K562 (cell line): ENCODE measurements at regions not wholly inside any gene's neighbourhood (a gene's known extent, or its start where the extent isn't known, plus 50 kb on each side); places are given as distances from the start of the nearest gene placed in this dataset.
A peak's percentile ranks its signal among the peaks of the same experiment; 100 is the strongest.

Experiments
- ATAC-seq: fragments of 200-7000 bp; cut with Tn5 transposase; 3 replicates; pipeline ENCODE4 v1.9.1; 2020; ENCODE audit warnings: moderate library complexity
- BruUV-seq: library from RNA; stranded (reverse); fragments of 400-500 nt; replicated peaks from 2 replicates; lab custom pipeline; 2021; lab: Mats Ljungman, UMichigan
- CTCF ChIA-PET: fragments of 300-600 bp; formaldehyde crosslinking; extraction: SDS; loops from one replicate; lab custom pipeline; 2021; ENCODE audit warnings: low intra/inter-chr PET ratio; lab: Yijun Ruan, JAX
- POLR2A ChIA-PET: fragments of 300-600, 350-650 bp; sonication (Branson Sonifier 250); formaldehyde crosslinking; extraction: SDS; loops from one replicate; lab custom pipeline; 2021; ENCODE audit warnings: antibody characterized with exemption, inconsistent platforms; lab: Yijun Ruan, JAX
- DNase-seq, 4 experiments: peaks; one replicate each; pipeline versions ENCODE4 v3.0.0 to v3.0.0-alpha.2; 2011 to 2018; ENCODE audit warnings: low spot score in 3 of 4, mixed read lengths in 3 of 4; ENCODE audit errors: extremely low read depth in 1 of 4
- FAIRE-seq: peaks from 2 replicates; lab custom pipeline; 2011; peaks lifted over from hg19 to GRCh38; lab: Jason Lieb, UNC
- H2AFZ ChIP-seq: 2 replicates; pipeline ENCODE4 v1.6.0; 2011; ENCODE audit warnings: low read depth, low read length, control low read depth, inconsistent platforms
- H3K27ac ChIP-seq: fragments of 200-600 bp; 3 replicates; pipeline ENCODE4 v1.8.0; 2011; ENCODE audit warnings: low read depth, mild to moderate bottlenecking, control low read depth, inconsistent platforms, low read length, moderate library complexity, mixed read lengths; ENCODE audit errors: extremely low read depth
- H3K27me3 ChIP-seq, 2 experiments: fragments of 300-600 bp in 1 of 2; 2 replicates in 1 of 2; 3 replicates in 1 of 2; pipeline versions ENCODE4 v1.6.0 to v1.8.0; 2011; ENCODE audit warnings: inconsistent platforms in 2 of 2, low read length in 2 of 2, mild to moderate bottlenecking in 1 of 2, mixed read lengths in 1 of 2, moderate library complexity in 1 of 2; ENCODE audit not compliant: control insufficient read depth in 2 of 2, insufficient read depth in 2 of 2
- H3K36me3 ChIP-seq: fragments of 300-600 bp; 3 replicates; pipeline ENCODE4 v1.8.0; 2011; ENCODE audit warnings: mild to moderate bottlenecking, low read length, inconsistent platforms; ENCODE audit not compliant: control insufficient read depth, insufficient read depth
- H3K4me1 ChIP-seq, 2 experiments: fragments of 200-600 bp in 1 of 2; replicated peaks in 1 of 2; 2 replicates in 1 of 2; 3 replicates in 1 of 2; pipeline versions ENCODE4 v1.5.1 to v1.8.0; 2011; ENCODE audit warnings: inconsistent platforms in 2 of 2, low read length in 2 of 2, mild to moderate bottlenecking in 1 of 2, mixed read lengths in 1 of 2, moderate library complexity in 1 of 2; ENCODE audit not compliant: control insufficient read depth in 2 of 2, insufficient read depth in 2 of 2
- H3K4me2 ChIP-seq: 2 replicates; pipeline ENCODE4 v1.6.1; 2011; ENCODE audit warnings: low read length, control low read depth, inconsistent platforms, mixed read lengths; ENCODE audit not compliant: insufficient read depth
- H3K4me3 ChIP-seq: fragments of 200-600 bp; sonication (generic), shearing (Covaris generic); 2 replicates; pipeline ENCODE4 v1.5.1; 2016; ENCODE audit warnings: control low read depth, inconsistent platforms
- H3K79me2 ChIP-seq: fragments of 200-600 bp; 3 replicates; pipeline ENCODE4 v1.8.0; 2011; ENCODE audit warnings: low read length, inconsistent platforms; ENCODE audit not compliant: control insufficient read depth, insufficient read depth
- H3K9ac ChIP-seq, 2 experiments: 2 replicates each; pipeline versions ENCODE4 v1.6.0 to v1.6.1; 2011; ENCODE audit warnings: low read depth in 2 of 2, low read length in 2 of 2, control low read depth in 1 of 2, inconsistent platforms in 1 of 2, mild to moderate bottlenecking in 1 of 2, mixed read lengths in 1 of 2; ENCODE audit not compliant: insufficient read depth in 1 of 2
- H3K9me1 ChIP-seq: one replicate; pipeline ENCODE4 v1.6.0; 2011; ENCODE audit warnings: inconsistent platforms, mild to moderate bottlenecking, low read length, moderate library complexity; ENCODE audit not compliant: control insufficient read depth, insufficient read depth
- H3K9me3 ChIP-seq: replicated peaks from 2 replicates; pipeline ENCODE4 v1.5.1; 2011; ENCODE audit warnings: low read depth, low read length, inconsistent platforms; ENCODE audit not compliant: control insufficient read depth, insufficient read depth
- H4K20me1 ChIP-seq: replicated peaks from 2 replicates; pipeline ENCODE4 v1.6.1; 2011; ENCODE audit warnings: low read length, inconsistent platforms, mixed read lengths; ENCODE audit not compliant: control insufficient read depth, insufficient read depth
- CBX5 ChIP-seq: IDR thresholded peaks from 2 replicates; pipeline ENCODE4 v1.6.1; 2014; ENCODE audit warnings: low read depth, borderline replicate concordance
- HOMEZ ChIP-seq: fragments of 250-450 bp; sonication (Bioruptor Pico); IDR thresholded peaks from 2 replicates; pipeline ENCODE4 v1.4.0; 2020; ENCODE audit warnings: mild to moderate bottlenecking, moderate library complexity
- MLLT1 ChIP-seq, 2 experiments: fragments of 450-650 bp; IDR thresholded peaks; 2 replicates each; pipeline ENCODE4 v1.6.1; 2016
- TOE1 ChIP-seq, 2 experiments: fragments of 450-650 bp in 1 of 2; sonication (generic) in 1 of 2; formaldehyde crosslinking in 1 of 2; IDR thresholded peaks; 2 replicates each; pipeline versions ENCODE4 v1.7.1 to v1.8.0; 2016 to 2022; ENCODE audit warnings: borderline replicate concordance in 2 of 2, mild to moderate bottlenecking in 2 of 2, antibody characterized with exemption in 1 of 2, inconsistent platforms in 1 of 2, low read depth in 1 of 2, missing genetic modification reagents in 1 of 2, moderate library complexity in 1 of 2
- ZBTB17 ChIP-seq: fragments of 450-650 bp; formaldehyde crosslinking; IDR thresholded peaks from 2 replicates; pipeline ENCODE4 v1.4.0; 2020; ENCODE audit warnings: mild to moderate bottlenecking
- ZNF445 ChIP-seq: fragments of 250-450 bp; sonication (Bioruptor Pico); IDR thresholded peaks from 2 replicates; pipeline ENCODE4 v1.4.0; 2020; ENCODE audit warnings: low read depth, mild to moderate bottlenecking, moderate library complexity
- WGBS: fragments of 100-300 bp; shearing (Covaris generic); methylation state at CpG from one replicate; pipeline ENCODE4 v1.1.6; 2016; ENCODE audit warnings: low coverage, mixed read lengths; ENCODE audit not compliant: insufficient coverage; ENCODE audit errors: missing lambda C conversion rate; 5-methylcytosine and 5-hydroxymethylcytosine counted together
- in situ Hi-C: fragments of 300-500 bp; cut with MboI; formaldehyde crosslinking; loops from 4 replicates; pipeline ENCODE4 v1.15.0; 2018; ENCODE audit warnings: inconsistent platforms, mixed read lengths
- intact Hi-C: fragments of 100-400 bp; cut with micrococcal nuclease; formaldehyde crosslinking; loops from 2 replicates; pipeline ENCODE4 v1.14.2; 2022

DNA sequence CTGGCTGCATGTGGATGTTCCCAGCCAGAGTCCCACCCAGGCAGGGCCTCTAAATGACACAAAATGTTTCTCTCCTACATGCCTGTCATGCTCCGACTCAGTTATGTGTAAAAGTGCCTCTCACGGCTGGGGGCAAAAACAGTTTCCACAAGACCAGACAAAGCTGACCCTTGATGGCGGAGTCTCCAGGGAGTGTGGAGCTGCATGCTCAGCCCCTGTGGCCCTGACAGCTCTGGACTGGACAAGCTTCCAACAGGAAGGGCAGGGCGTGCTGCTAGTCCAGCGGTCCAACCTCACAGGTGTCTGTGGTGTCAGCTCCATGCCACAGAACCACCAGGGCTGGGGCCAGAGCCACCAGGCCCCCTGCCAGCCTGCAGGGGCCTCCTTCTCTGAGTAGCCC, 149.6 kb downstream of the CRYBB2 start:
- no peak for ATAC-seq
- WGBS: 91% methylated on average over 4 of the region's 5 CpGs
- Histone ChIP-seq H2AFZ (no peak overlapping the region), H3K9me3 (no peaks in the 10 kb centered on the region), H3K4me2 (no peak overlapping the region)
- intact Hi-C loops: loop anchor here (10.0 kb wide), 1 partner anchor 76 kb away; no protein-coding TSS in a partner anchor
- POLR2A ChIA-PET: no interaction called here
- TF ChIP-seq CBX5 (no peak), TOE1 (IDR thresholded peaks at IDR 0.05; ENCODE audit: borderline replicate concordance) (no peak), TOE1 (CRISPR knock-in tag; IDR thresholded peaks at IDR 0.05; ENCODE audit: borderline replicate concordance, low read depth) (no peak)
- TF ChIP-seq, all 486 proteins: peak for 0
- Histone ChIP-seq H3K36me3 (peaks cover 6% of the 10 kb centered on the region; the same call in 1 of the 3 replicates), H3K4me1 (peaks cover 0 to 5% of the 10 kb centered on the region in 2 experiments; a peak in 1 of 5 replicates), H3K9ac (peak overlapping the region in 1 of 2 experiments; percentile 52; a peak in 1 of 4 replicates), H3K79me2 (no peaks in the 10 kb centered on the region; the same call in 2 of the 3 replicates), H3K27ac (no peak overlapping the region), H3K9me1 (no peaks in the 10 kb centered on the region), H3K27me3 (no peaks in the 10 kb centered on the region), H3K4me3 (no peak overlapping the region), H4K20me1 (no peaks in the 10 kb centered on the region)
- DNase-seq (no peak), FAIRE-seq (no peak)
- BruUV-seq: no TSS peak
- in situ Hi-C loops: no loop called here
- CTCF ChIA-PET: no interaction called here

- FAIRE-seq (no peak), DNase-seq (peak in 2 of 4 experiments; percentile 14 to 18), ATAC-seq (peak; percentile 39; the same call in 2 of the 3 replicates)
- TF ChIP-seq ZNF445 (CRISPR knock-in tag): no peak
- TF ChIP-seq MLLT1 (IDR thresholded peaks at IDR 0.05): peak in 1 of 2 experiments; percentile 67; a peak in 1 of 4 replicates
- TF ChIP-seq HOMEZ (CRISPR knock-in tag): no peak
- peak; percentile 65; the same call in 1 of the 2 replicates for TF ChIP-seq ZBTB17 (CRISPR knock-in tag)
- H3K9ac ChIP-seq: no peak overlapping the region
- intact Hi-C loops (no loop called here), in situ Hi-C loops (no loop called here)
- BruUV-seq: no TSS peak
- H2AFZ ChIP-seq: no peak overlapping the region
- H3K4me1 ChIP-seq: peaks cover 0 to 5% of the 10 kb centered on the region in 2 experiments; a peak in 1 of 5 replicates
- H3K79me2 ChIP-seq: no peaks in the 10 kb centered on the region; the same call in 2 of the 3 replicates
- ChIA-PET CTCF (no interaction called here), POLR2A (no interaction called here)
- H3K9me1 ChIP-seq: no peaks in the 10 kb centered on the region
- no peaks in the 10 kb centered on the region for H3K27me3 ChIP-seq
- WGBS: 62% methylated on average over 10 of the region's 11 CpGs
- no peaks in the 10 kb centered on the region for H4K20me1 ChIP-seq
- peaks cover 6% of the 10 kb centered on the region; the same call in 1 of the 3 replicates for H3K36me3 ChIP-seq
- no peak overlapping the region for H3K4me3 ChIP-seq
- H3K4me2 ChIP-seq: no peak overlapping the region
- H3K27ac ChIP-seq: no peak overlapping the region
- H3K9me3 ChIP-seq: no peaks in the 10 kb centered on the region
Measured at GRCh38 chr22:25370322-25370721, 150.9 kb downstream of the CRYBB2 start.
